Heart right ventricle (tissue), 16 donors: ENCODE measurements at regions not wholly inside any gene's neighbourhood (a gene's known extent, or its start where the extent isn't known, plus 50 kb on each side); places are given as distances from the start of the nearest gene placed in this dataset.

Experiments
- ATAC-seq, 8 donors: fragments of 200-7000 bp; cut with Tn5 transposase; one replicate each; pipeline ENCODE4 v1.9.1; 2020; ENCODE audit warnings: mild to moderate bottlenecking in 8 of 8, moderate library complexity in 8 of 8, moderate number of reproducible peaks in 1 of 8
- DNase-seq, 2 donors: peaks; one replicate each; pipeline ENCODE4 v3.0.0-alpha.2; 2020
- H3K27ac ChIP-seq, 10 donors: fragments of 200-600 bp; sonication (generic) in 2 of 10; one replicate each; pipeline versions ENCODE4 v1.5.0 to v1.8.0; 2020 to 2022; ENCODE audit warnings: mild to moderate bottlenecking in 3 of 10
- H3K27me3 ChIP-seq, 7 donors: fragments of 200-600 bp; one replicate each; pipeline ENCODE4 v1.8.0; 2021 to 2022; ENCODE audit warnings: mild to moderate bottlenecking in 2 of 7
- H3K36me3 ChIP-seq, 9 donors: fragments of 200-600 bp; sonication (generic) in 1 of 9; one replicate each; pipeline versions ENCODE4 v1.5.0 to v1.8.0; 2020 to 2022; ENCODE audit warnings: mild to moderate bottlenecking in 2 of 9
- H3K4me1 ChIP-seq, 9 donors: fragments of 200-600 bp; sonication (generic) in 1 of 9; one replicate each; pipeline versions ENCODE4 v1.5.0 to v1.8.0; 2020 to 2022; ENCODE audit warnings: mild to moderate bottlenecking in 4 of 9
- H3K4me3 ChIP-seq, 10 donors: fragments of 200-600 bp; sonication (generic) in 2 of 10; one replicate each; pipeline versions ENCODE4 v1.5.0 to v1.8.0; 2020 to 2022; ENCODE audit warnings: mild to moderate bottlenecking in 7 of 10, moderate library complexity in 2 of 10
- H3K9me3 ChIP-seq, 11 donors: fragments of 200-600 bp in 10 of 11; sonication (generic) in 2 of 11; one replicate each; pipeline versions ENCODE4 v1.5.0 to v1.8.0; 2013 to 2022; ENCODE audit warnings: mild to moderate bottlenecking in 2 of 11, control low read depth in 1 of 11, moderate library complexity in 1 of 11
- CTCF ChIP-seq, 9 donors: fragments of 200-600 bp; sonication (generic) in 2 of 9; IDR thresholded peaks; one replicate each; pipeline versions ENCODE4 v1.5.0 to v1.8.0; 2021 to 2022; ENCODE audit warnings: antibody characterized with exemption in 9 of 9, mild to moderate bottlenecking in 5 of 9, moderate library complexity in 1 of 9
- WGBS, 2 donors: extraction: QIAGEN DNeasy Blood & Tissue Kit; methylation state at CpG; one replicate each; pipeline ENCODE4 v1.1.7; 2013; ENCODE audit warnings: inconsistent platforms in 1 of 2; 5-methylcytosine and 5-hydroxymethylcytosine counted together
- intact Hi-C, 10 donors: fragments of 100-400 bp; cut with DNase I; formaldehyde crosslinking; loops; one replicate each; pipeline versions ENCODE4 v1.11.1 to v1.14.2; 2022
- donor health status: Arrhythmogenic right ventricular cardiomyopathy.
- donor health status: ischemic (EF 13 %, LVEDD 7.1; RV severe dilation, severe dysfunction).
- donor health status: healthy with polysubstance abuse.
- donor health status: DM: no; HTN: yes; CAD: no.
- donor health status: DM: no; HTN: no; CAD: no.
- donor health status: ischemic (EF 25% LVEDD 6.9; RV normal size, moderate dysfunction).
- donor health status: ischemic (EF 25% LVEDD 5.7; RV mildly dilated, moderate dysfunction).
- donor health status: healthy.
- donor health status: DM: yes; HTN: yes; CAD: no.
- donor health status: Ischemic cardiomyopathy.
- donor health status: ischemic (EF 35%, LVEDD 5.7; RV mildly dilated, moderate dysfunction).
- donor health status: nonischemic (EF 11% LVEDD 7.7; RV severe dilation, severe dysfunction).
- donor health status: DM: yes; HTN: yes; CAD: no.
- donor health status: PGD.
- donor health status: ischemic (EF 29% LVEDD 5.4; RV normal size, mild dysfunction).
- donor health status: nonischemic (EF 23%, LVEDD 6.1; RV moderate dilation, normal function).

- H3K4me3 ChIP-seq = no peak overlapping the region
- no peak for TF ChIP-seq CTCF (IDR thresholded peaks at IDR 0.05)
- no peaks in the 10 kb centered on the region for H3K9me3 ChIP-seq
- no peaks in the 10 kb centered on the region for H3K27me3 ChIP-seq
- no peaks in the 10 kb centered on the region for H3K36me3 ChIP-seq
- no peak for ATAC-seq
- no peak for DNase-seq
- peaks cover 4 to 53% (median 34%) of the 10 kb centered on the region in 9 donors for H3K4me1 ChIP-seq
- peak overlapping the region in 1 of 10 donors; percentile 24 for H3K27ac ChIP-seq
- WGBS, 2 donors = 94 to 95% methylated on average over 2 of the region's 2 CpGs
- intact Hi-C loops = loop anchor here (5.0 to 10.0 kb wide), 16 partner anchors 42 to 1213 kb away; partner anchors contain the start of genes VCAN (in 6 of the 10), TMEM167A (in 1 of the 10) and XRCC4 (in 1 of the 10)
Measured at GRCh38 chr5:82354543-82354942, 76.4 kb upstream of the RPS23 start.

- H3K4me3 ChIP-seq = no peak overlapping the region
- DNase-seq (no peak), ATAC-seq (no peak)
- no peaks in the 10 kb centered on the region for H3K36me3 ChIP-seq
- peaks cover 5 to 61% (median 34%) of the 10 kb centered on the region in 9 donors for H3K4me1 ChIP-seq
- no peaks in the 10 kb centered on the region for H3K9me3 ChIP-seq
- 96% methylated on average over 3 of the region's 3 CpGs for WGBS, 2 donors
- no peaks in the 10 kb centered on the region for H3K27me3 ChIP-seq
- peak overlapping the region in 4 of 10 donors; percentile 4 to 76 (median 42) for H3K27ac ChIP-seq
- no peak for TF ChIP-seq CTCF (IDR thresholded peaks at IDR 0.05)
- intact Hi-C loops = loop anchor here (5.0 to 10.0 kb wide), 16 partner anchors 41 to 1214 kb away; partner anchors contain the start of genes VCAN (in 6 of the 10), TMEM167A (in 1 of the 10) and XRCC4 (in 1 of the 10)
Measured at GRCh38 chr5:82353522-82353921, 75.4 kb upstream of the RPS23 start.

- peak in 4 of 8 donors; percentile 4 to 19 (median 10) for ATAC-seq
- H3K4me3 ChIP-seq = no peak overlapping the region
- 25 to 28% methylated on average over 7 of the region's 7 CpGs for WGBS, 2 donors
Measured at GRCh38 chr5:82352146-82352791, 74.1 kb upstream of the RPS23 start.

More at GRCh38 chr5:82352146-82352791, 74.1 kb upstream of the RPS23 start:
- no peak for DNase-seq
- H3K36me3 ChIP-seq = no peaks in the 10 kb centered on the region
- H3K4me1 ChIP-seq = peaks cover 2 to 60% (median 31%) of the 10 kb centered on the region in 9 donors
- peak overlapping the region in 7 of 10 donors; percentile 27 to 76 (median 55) for H3K27ac ChIP-seq
- H3K9me3 ChIP-seq = no peaks in the 10 kb centered on the region
- H3K27me3 ChIP-seq = no peaks in the 10 kb centered on the region
- intact Hi-C loops = loop anchor here (5.0 to 10.0 kb wide), 16 partner anchors 40 to 1215 kb away; partner anchors contain the start of genes VCAN (in 6 of the 10), TMEM167A (in 1 of the 10) and XRCC4 (in 1 of the 10)
- TF ChIP-seq CTCF (IDR thresholded peaks at IDR 0.05) = peak in 1 of 9 donors; percentile 0
